ENCODE measurements at regions not wholly inside any gene's neighbourhood (a gene's known extent, or its start where the extent isn't known, plus 50 kb on each side); places are given as distances from the start of the nearest gene placed in this dataset.
"Not testable (repeated sequence)": the region's sequence is repeated elsewhere in the genome, so short reads cannot be mapped to it uniquely, and the experiment has no call there.

GRCh38 chr10:90032519-90032918 is 331.1 kb downstream of the KIF20B start:
- in situ Hi-C loops (cut with MboI; ENCODE audit: low pct_unique_long_range_greater_than_20kb, low sequenced_read_pairs, unreplicated experiment): no loop called here
- no peak for TF ChIP-seq CTCF (IDR thresholded peaks at IDR 0.05; ENCODE audit: extremely low read depth, insufficient read depth, missing control alignments)
- no peak for DNase-seq (ENCODE audit: low spot score)

- in situ Hi-C loops (cut with MboI; ENCODE audit: low pct_unique_long_range_greater_than_20kb, low sequenced_read_pairs, unreplicated experiment); DNase-seq (ENCODE audit: low spot score): not testable (repeated sequence)
Measured at GRCh38 chr10:90034862-90035261, 333.5 kb downstream of the KIF20B start.

- no peak for DNase-seq (ENCODE audit: low spot score)
- in situ Hi-C loops (cut with MboI; ENCODE audit: low pct_unique_long_range_greater_than_20kb, low sequenced_read_pairs, unreplicated experiment): no loop called here
- TF ChIP-seq CTCF (IDR thresholded peaks at IDR 0.05; ENCODE audit: extremely low read depth, insufficient read depth, missing control alignments): no peak
Measured at GRCh38 chr10:90041585-90041984, 340.2 kb downstream of the KIF20B start.

GRCh38 chr10:90042075-90042474 is 340.7 kb downstream of the KIF20B start:
- DNase-seq (ENCODE audit: low spot score): no peak
- no peak for TF ChIP-seq CTCF (IDR thresholded peaks at IDR 0.05; ENCODE audit: extremely low read depth, insufficient read depth, missing control alignments)
- in situ Hi-C loops (cut with MboI; ENCODE audit: low pct_unique_long_range_greater_than_20kb, low sequenced_read_pairs, unreplicated experiment): no loop called here

- DNase-seq (ENCODE audit: low spot score): peak; percentile 20
- in situ Hi-C loops (cut with MboI; ENCODE audit: low pct_unique_long_range_greater_than_20kb, low sequenced_read_pairs, unreplicated experiment): no loop called here
- TF ChIP-seq CTCF (IDR thresholded peaks at IDR 0.05; ENCODE audit: extremely low read depth, insufficient read depth, missing control alignments): no peak
Measured at GRCh38 chr10:90047243-90047729, 345.9 kb downstream of the KIF20B start.

- TF ChIP-seq CTCF (IDR thresholded peaks at IDR 0.05; ENCODE audit: extremely low read depth, insufficient read depth, missing control alignments): no peak
- in situ Hi-C loops (cut with MboI; ENCODE audit: low pct_unique_long_range_greater_than_20kb, low sequenced_read_pairs, unreplicated experiment): no loop called here
Measured at GRCh38 chr10:90051053-90051452, 349.7 kb downstream of the KIF20B start.

GRCh38 chr10:90051474-90051873 is 350.1 kb downstream of the KIF20B start:
- DNase-seq (ENCODE audit: low spot score): no peak
- in situ Hi-C loops (cut with MboI; ENCODE audit: low pct_unique_long_range_greater_than_20kb, low sequenced_read_pairs, unreplicated experiment): no loop called here
- no peak for TF ChIP-seq CTCF (IDR thresholded peaks at IDR 0.05; ENCODE audit: extremely low read depth, insufficient read depth, missing control alignments)

More at GRCh38 chr10:90051053-90051452, 349.7 kb downstream of the KIF20B start:
- DNase-seq (ENCODE audit: low spot score): no peak
